Astrocyte (in vitro differentiated cells and primary cell): ENCODE measurements at regions not wholly inside any gene's neighbourhood (a gene's known extent, or its start where the extent isn't known, plus 50 kb on each side); places are given as distances from the start of the nearest gene placed in this dataset.

Experiments
- CTCF ChIP-seq: IDR thresholded peaks from 2 replicates; pipeline ENCODE4 v1.5.1; 2011; ENCODE audit warnings: low read depth, mild to moderate bottlenecking, inconsistent platforms, low read length, moderate library complexity; ENCODE audit not compliant: insufficient read depth
- EZH2 ChIP-seq: IDR thresholded peaks from 2 replicates; pipeline ENCODE4 v1.6.1; 2012; ENCODE audit warnings: mild to moderate bottlenecking, low read length, inconsistent platforms; ENCODE audit not compliant: insufficient read depth

DNA sequence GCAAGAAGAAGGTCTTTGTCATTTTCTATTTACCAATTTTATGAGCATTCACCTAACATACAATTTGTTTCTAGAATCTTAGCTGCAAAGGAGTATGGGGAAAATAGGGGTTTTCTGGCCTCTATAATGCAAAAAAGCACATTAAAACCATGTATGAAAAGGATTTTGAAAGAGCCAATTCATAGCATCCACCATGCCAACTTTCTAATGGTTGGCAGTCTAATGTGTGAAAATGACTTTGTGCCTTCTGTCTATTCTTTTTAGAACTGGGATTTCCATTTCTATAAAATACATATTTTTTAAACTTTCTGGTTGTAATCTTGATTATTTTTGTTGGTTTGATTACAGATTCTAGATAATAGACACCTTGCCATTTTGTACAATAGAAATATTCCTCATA is 333.7 kb upstream of the CNTN6 start:
- no peak for TF ChIP-seq CTCF
- no peak for TF ChIP-seq EZH2
